Stimulated activated CD8-positive, alpha-beta memory T cell treated with anti-CD3 and anti-CD28 coated beads, Interleukin-7, amount 100 ng/mL, for 4 hours (primary cell): ENCODE measurements at regions not wholly inside any gene's neighbourhood (a gene's known extent, or its start where the extent isn't known, plus 50 kb on each side); places are given as distances from the start of the nearest gene placed in this dataset.

ENCODE experiments used
- DNase-seq, 2 donors: peaks; one replicate each; pipeline ENCODE4 v3.0.0-alpha.2; 2020; ENCODE audit warnings: low read depth in 2 of 2

- DNase-seq = no peak
Measured at GRCh38 chr4:138692411-138692810, 323.2 kb upstream of the NOCT start.

- DNase-seq = no peak
Measured at GRCh38 chr4:138689593-138689992, 326.0 kb upstream of the NOCT start.

- DNase-seq = no peak
Measured at GRCh38 chr4:138689187-138689586, 326.4 kb upstream of the NOCT start.

GRCh38 chr4:138688408-138689085, 327.0 kb upstream of the NOCT start:
- DNase-seq = no peak

- no peak for DNase-seq
Measured at GRCh38 chr4:138686106-138686835, 329.3 kb upstream of the NOCT start.

- DNase-seq = no peak
Measured at GRCh38 chr4:138685316-138685715, 330.3 kb upstream of the NOCT start.

DNA sequence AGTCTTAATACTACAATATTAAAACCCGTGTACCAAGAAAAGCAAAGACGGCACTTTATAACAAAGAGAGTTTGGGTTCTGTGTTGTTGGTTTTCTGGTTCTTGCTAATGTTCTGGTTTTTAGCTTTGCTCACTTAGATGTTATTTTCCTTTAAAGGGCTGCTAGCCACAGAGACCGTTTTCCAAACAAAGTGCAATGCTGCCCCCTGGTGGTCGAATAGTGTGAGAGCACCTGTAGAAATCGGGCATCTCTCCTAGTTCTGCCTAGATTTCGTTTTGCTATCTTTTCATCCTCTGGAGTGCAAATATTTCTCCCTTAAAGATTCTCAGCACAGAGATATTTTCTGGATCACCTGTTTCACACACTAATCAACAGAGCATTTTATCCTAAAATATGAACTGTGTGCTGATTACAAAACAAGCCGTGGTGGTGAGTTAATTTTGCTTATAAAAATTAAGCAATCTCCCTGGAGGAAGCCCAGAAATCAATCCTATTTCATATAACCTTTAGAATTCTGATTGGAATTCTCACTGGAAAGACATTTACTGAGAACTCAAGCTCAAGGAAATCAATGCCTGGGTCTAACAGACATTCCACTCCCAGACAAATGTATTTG, 334.5 kb upstream of the NOCT start:
- peak; percentile 5 to 51 for DNase-seq

GRCh38 chr4:138680256-138680655, 335.3 kb upstream of the NOCT start:
- DNase-seq = no peak

DNA sequence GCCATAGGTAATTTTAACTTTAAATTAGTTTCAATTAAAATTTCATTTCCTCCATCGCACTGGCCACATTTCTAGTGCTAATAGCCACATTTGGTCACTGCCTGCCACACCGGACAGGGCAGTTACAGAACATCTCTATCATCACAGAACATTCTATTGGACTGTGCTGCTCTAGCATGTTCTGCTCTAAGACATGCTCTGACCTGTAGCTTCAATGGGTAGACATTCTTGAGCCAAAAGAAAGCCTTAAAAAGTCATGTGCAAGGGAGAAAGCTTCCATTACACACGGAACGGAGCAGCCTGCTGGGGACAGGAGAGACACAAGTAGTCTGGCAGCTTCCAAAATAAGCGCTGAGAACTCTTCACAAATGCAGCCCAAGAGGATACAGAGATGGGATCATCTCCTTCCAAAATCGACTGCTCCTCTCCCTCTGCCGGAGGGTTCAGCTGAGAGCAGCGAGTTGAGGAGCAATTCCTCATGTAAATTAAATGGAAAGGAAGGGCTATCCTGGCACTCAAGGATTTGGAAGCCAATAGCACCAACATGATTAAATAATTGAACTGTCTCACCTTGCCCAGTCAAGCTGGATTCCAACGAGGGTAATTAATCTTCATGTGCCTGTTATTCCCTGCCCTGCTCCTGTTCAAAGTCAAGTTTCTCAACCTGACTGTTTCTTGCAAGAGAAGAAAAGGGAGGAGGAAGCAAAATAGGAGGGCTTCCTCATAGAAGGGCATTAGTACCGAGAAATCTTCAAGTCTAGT, 336.4 kb upstream of the NOCT start:
- no peak for DNase-seq

DNA sequence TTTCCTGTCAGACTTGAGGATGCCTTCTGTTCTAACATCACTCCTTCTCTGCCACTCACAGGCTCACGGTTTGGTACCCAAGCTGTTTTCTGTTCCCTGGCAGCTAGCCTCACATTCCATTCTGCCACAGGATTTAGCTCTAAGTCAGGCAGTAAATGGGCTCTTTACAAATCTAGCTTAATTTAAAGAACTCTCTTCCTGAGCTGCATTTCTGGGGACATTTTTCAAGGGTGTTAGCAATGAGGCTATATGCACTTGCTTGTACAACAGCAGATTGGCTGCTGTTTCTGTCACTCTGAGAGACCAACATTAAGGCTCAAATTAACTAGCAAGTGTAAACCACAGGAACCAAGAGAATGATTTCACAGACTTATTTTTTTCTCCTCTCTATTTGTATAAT, 337.8 kb upstream of the NOCT start:
- no peak for DNase-seq

GRCh38 chr4:138677212-138677611, 338.4 kb upstream of the NOCT start:
- DNase-seq = no peak

GRCh38 chr4:138675685-138676084, 339.9 kb upstream of the NOCT start:
- no peak for DNase-seq

DNA sequence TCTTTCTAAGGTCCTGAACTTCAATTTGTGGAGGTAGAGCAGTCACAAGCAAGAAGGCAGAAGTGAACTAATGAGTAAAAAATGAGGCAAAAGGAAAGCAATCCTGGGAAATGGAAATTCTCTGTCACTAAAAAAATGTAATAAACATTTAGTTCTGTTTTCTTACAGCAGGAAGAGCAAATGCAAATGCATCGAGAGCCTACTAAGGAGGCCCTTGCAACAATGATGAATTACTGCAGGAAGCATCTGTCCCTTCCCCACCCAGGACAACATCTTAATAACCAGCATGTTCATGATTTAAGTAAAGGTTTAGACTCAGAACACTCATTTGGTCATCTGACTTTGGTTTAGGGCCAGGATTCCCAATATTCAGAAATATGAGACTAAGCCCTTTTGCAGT, 341.4 kb upstream of the NOCT start:
- DNase-seq = no peak

- no peak for DNase-seq
Measured at GRCh38 chr4:138673053-138673452, 342.5 kb upstream of the NOCT start.

DNA sequence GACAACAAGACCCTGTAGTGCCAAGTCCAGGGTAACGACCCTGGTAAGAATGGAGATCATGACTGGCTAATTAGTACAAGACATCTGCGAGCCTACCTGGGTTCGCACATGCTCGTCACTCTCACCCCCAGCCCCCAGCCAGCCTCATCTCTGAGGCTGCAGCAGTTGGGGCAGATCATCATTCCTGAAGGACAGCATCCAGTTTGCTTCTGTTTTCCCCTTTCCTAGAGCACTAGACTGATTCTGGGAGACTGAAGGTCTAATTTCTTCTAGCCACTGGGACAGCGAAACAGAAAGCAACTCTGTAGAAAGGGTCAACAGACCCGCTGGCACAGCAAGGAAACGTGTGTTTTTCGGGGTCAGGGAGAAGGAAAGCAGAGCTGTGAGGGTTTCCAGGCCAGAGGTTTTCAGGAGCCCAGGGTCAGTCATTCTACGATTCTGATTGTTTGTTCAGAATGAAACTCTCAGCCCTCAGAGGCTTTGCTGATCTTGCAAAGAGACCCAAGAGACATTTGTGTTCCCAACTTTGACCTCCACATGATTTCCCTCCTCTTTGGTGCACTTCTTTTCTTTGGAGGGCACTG, 343.1 kb upstream of the NOCT start:
- DNase-seq = no peak

DNA sequence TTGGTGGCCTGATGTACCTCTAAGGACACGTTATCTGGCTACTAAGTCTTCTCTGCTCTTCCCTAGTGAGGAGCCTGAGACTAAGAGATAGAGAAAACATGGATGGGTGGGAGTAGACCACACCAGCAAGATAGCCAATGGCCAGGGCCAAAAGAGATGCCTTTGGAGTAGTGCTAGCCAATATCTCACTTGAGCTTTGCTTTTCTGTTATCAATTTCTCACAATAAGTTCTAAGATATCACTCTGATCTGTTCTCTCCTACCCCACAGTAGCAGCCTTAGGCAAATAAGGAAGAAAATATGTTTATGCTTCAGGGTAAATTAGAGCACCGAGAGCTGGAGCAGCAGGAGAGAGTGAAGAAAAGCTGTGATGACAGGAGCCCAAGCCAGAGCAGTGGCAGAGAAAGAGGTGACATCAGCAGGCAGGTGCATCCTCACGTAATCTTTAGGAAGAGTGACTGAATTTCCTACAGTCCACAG, 343.9 kb upstream of the NOCT start:
- DNase-seq = no peak

DNA sequence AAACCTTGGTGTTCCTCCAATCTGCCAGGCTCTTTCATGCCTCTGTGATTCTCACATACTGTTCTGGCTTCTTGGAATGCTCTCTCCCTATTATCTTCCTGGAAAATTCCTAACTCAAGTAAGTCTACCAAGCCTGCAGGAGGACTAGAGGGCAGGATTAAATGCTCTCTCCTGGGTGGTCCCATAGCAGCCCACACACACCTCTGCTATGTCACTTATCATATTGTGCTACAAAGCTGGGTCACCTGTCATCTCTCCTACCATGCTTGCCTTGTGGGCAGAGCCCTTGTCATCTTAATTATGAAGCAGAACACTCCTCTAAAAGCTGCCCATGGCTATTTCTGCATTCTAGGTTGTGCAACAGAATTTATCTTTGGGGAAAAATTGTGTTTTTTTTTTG, 344.5 kb upstream of the NOCT start:
- DNase-seq = no peak

DNA sequence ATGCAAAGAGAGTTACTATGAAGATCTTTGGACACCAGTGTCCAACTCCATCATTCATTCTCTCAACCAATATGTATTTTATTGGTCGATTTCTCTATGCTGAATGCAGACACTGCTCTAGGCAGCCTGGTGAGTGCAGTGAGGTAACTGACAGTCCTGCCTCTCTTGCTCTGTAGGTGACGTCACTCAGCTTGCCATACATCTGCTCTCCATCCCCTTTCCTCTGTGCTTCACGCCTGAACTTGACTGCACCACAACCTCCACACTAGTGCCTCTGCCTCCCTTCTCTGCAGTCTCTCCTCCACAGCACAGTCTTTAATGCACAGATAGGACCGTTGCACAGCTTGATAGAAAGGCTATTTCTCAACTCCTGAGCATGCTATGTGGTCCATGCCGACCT, 344.9 kb upstream of the NOCT start:
- no peak for DNase-seq

DNA sequence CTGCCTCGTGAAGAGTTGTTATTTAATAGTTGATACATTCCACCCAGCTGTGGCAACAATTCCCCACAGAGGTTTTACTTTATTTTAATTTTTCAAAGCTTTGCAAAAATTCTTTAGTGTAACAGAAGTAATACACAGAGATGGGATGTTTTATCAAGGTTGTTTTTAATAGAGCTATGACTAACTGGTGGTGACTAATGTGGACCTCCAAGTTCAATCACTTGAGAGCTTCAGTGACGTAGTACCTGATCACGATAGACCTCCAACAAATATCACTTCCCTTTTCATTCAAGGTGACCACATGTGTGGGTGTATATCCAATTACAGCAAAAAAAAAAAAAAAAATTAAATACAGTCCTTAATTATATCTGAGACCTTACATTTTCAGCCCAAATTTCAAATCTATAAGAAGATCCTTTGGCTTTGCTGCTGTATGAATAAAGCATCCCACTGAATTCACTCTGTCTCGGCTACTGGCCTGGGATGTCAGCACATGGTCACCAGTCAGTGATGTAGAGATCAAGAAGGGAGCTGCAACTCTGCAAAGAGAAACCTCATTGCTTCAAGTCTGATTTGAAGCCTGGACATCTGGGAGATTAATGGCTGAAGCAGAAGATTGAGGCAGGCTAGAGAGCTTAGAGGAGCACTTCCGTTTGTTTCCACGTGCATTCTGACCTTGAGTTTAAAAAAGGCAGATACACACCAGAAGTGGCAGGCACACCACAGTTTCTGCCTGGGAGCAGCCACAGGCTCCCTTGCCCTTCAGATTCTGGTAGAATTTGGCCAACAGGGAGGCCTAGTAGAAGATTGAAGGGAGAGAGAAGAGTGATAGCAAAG, 345.9 kb upstream of the NOCT start:
- DNase-seq = no peak

DNA sequence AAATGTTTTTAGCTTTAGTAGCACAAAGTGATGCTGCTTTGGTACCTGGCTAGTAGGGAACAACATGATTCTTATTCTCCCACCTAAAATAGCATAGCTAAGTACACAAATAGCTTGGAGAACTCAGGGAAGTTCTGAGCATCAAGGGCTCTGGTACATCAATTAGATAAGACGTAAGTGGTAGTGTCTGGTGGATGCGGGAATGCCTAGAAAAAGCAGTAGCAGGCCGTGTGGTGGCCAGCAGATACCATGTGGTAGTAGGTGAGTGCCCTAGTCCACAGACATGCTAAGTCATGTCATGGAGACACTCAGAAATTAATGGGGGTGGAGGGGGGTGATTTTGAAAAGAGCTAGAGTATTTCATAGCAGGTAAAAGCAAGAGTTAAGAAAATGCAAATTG, 347.3 kb upstream of the NOCT start:
- no peak for DNase-seq

DNA sequence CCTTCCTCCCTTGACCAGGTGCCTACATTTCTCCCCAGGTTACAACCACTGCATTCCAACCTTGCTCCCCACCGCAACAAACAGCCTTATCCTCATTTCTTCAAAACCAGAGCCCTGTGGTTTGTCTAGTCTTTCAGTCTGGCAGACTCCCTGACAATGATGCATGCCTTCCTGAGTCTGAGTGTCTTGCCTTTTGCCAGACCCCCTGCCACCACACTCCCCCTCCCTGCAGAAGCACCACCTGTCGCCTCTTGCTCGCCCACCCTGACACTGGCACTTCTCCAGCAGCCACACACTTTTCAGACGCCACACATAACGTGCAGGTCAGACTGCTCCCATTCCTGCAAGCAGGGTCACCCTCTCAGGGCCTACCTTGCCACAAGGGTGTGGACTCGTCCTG, 349.2 kb upstream of the NOCT start:
- no peak for DNase-seq
